GM19468 (cell line): ENCODE measurements at regions not wholly inside any gene's neighbourhood (a gene's known extent, or its start where the extent isn't known, plus 50 kb on each side); places are given as distances from the start of the nearest gene placed in this dataset.
"Not testable (repeated sequence)": the region's sequence is repeated elsewhere in the genome, so short reads cannot be mapped to it uniquely, and the experiment has no call there.

Source experiments
- ATAC-seq: cut with Tn5 transposase; IDR thresholded peaks from one replicate; pipeline ENCODE4 v1.9.1; 2021; ENCODE audit warnings: mild to moderate bottlenecking, moderate library complexity, moderate number of reproducible peaks; ENCODE audit not compliant: unreplicated experiment; ENCODE audit errors: extremely low read depth

GRCh38 chr6:56812851-56813250, 142.1 kb upstream of the BEND6 start:
- not testable (repeated sequence) for ATAC-seq

- ATAC-seq, result no peak
Measured at GRCh38 chr6:56808871-56809359, 146.0 kb upstream of the BEND6 start.

GRCh38 chr6:56807989-56808337, 146.9 kb upstream of the BEND6 start:
- ATAC-seq, result no peak

GRCh38 chr6:56807326-56807988, 147.4 kb upstream of the BEND6 start:
- no peak for ATAC-seq

- no peak for ATAC-seq
Measured at GRCh38 chr6:56806368-56806767, 148.5 kb upstream of the BEND6 start.

- no peak for ATAC-seq
Measured at GRCh38 chr6:56804996-56805395, 149.9 kb upstream of the BEND6 start.

GRCh38 chr6:56803594-56803993, 151.3 kb upstream of the BEND6 start:
- ATAC-seq, result no peak

- no peak for ATAC-seq
Measured at GRCh38 chr6:56802584-56802983, 152.3 kb upstream of the BEND6 start.

- ATAC-seq, result no peak
Measured at GRCh38 chr6:56799989-56800388, 154.9 kb upstream of the BEND6 start.

GRCh38 chr6:56798163-56798562, 155.5 kb upstream of the DST start:
- ATAC-seq, result no peak

- ATAC-seq, result no peak
Measured at GRCh38 chr6:56796196-56796532, 153.5 kb upstream of the DST start.

GRCh38 chr6:56795466-56796195, 152.9 kb upstream of the DST start:
- no peak for ATAC-seq

GRCh38 chr6:56794421-56794820, 151.7 kb upstream of the DST start:
- no peak for ATAC-seq

- ATAC-seq, result no peak
Measured at GRCh38 chr6:56793938-56794337, 151.2 kb upstream of the DST start.

GRCh38 chr6:56790414-56790813, 147.7 kb upstream of the DST start:
- ATAC-seq, result no peak

GRCh38 chr6:56789879-56790278, 147.2 kb upstream of the DST start:
- no peak for ATAC-seq

GRCh38 chr6:56789342-56789741, 146.7 kb upstream of the DST start:
- no peak for ATAC-seq

GRCh38 chr6:56787209-56787608, 144.5 kb upstream of the DST start:
- no peak for ATAC-seq

GRCh38 chr6:56786256-56786655, 143.6 kb upstream of the DST start:
- ATAC-seq, result no peak

- not testable (repeated sequence) for ATAC-seq
Measured at GRCh38 chr6:56785536-56785935, 142.8 kb upstream of the DST start.

GRCh38 chr6:56780109-56780508, 137.4 kb upstream of the DST start:
- ATAC-seq, result not testable (repeated sequence)

- ATAC-seq, result not testable (repeated sequence)
Measured at GRCh38 chr6:56778503-56778902, 135.8 kb upstream of the DST start.
